B cell (primary cell): ENCODE measurements at regions not wholly inside any gene's neighbourhood (a gene's known extent, or its start where the extent isn't known, plus 50 kb on each side); places are given as distances from the start of the nearest gene placed in this dataset.

Source experiments
- ATAC-seq: fragments of 200-7000 bp; cut with Tn5 transposase; one replicate; pipeline ENCODE4 v1.10.0; 2021; ENCODE audit warnings: low read depth, mild to moderate bottlenecking, moderate number of reproducible peaks, moderate library complexity
- CTCF ChIA-PET: fragments of 350-600 bp; sonication (Branson Sonifier 250); formaldehyde crosslinking; loops from one replicate; lab custom pipeline; 2021; ENCODE audit warnings: antibody characterized with exemption, inconsistent platforms; lab: Charles Lee
- POLR2A ChIA-PET: fragments of 350-600 bp; sonication (Branson Sonifier 250); formaldehyde crosslinking; loops from one replicate; lab custom pipeline; 2021; ENCODE audit warnings: antibody characterized with exemption; lab: Charles Lee
- DNase-seq: peaks from one replicate; pipeline ENCODE4 v3.0.0; 2013
- H2AFZ ChIP-seq: 2 replicates; pipeline ENCODE4 v1.6.1; 2012; ENCODE audit warnings: mild to moderate bottlenecking, low read depth, low read length; ENCODE audit not compliant: insufficient read depth, poor library complexity, severe bottlenecking
- H3K27ac ChIP-seq, 2 donors: 1 replicate in 1 of 2; 2 replicates in 1 of 2; pipeline ENCODE4 v1.5.1; 2012 to 2013; ENCODE audit warnings: low read length in 2 of 2, mild to moderate bottlenecking in 2 of 2, moderate library complexity in 1 of 2
- H3K27me3 ChIP-seq, 4 experiments: fragments of 200-600 bp in 1 of 4; sonication (generic) in 1 of 4; replicated peaks in 1 of 4; 1 replicate in 2 of 4; 2 replicates in 2 of 4; pipeline versions ENCODE4 v1.6.1 to v1.7.0; 2013 to 2016; ENCODE audit warnings: low read length in 3 of 4, mild to moderate bottlenecking in 2 of 4, mixed read lengths in 1 of 4, moderate library complexity in 1 of 4; ENCODE audit not compliant: insufficient read depth in 4 of 4, control insufficient read depth in 3 of 4; ENCODE audit errors: control extremely low read depth in 1 of 4
- H3K36me3 ChIP-seq, 2 experiments: replicated peaks in 1 of 2; 1 replicate in 1 of 2; 2 replicates in 1 of 2; pipeline versions ENCODE4 v1.6.1 to v1.7.1; 2013; ENCODE audit warnings: low read length in 1 of 2; ENCODE audit not compliant: insufficient read depth in 2 of 2, control insufficient read depth in 1 of 2; ENCODE audit errors: control extremely low read depth in 1 of 2, extremely low read depth in 1 of 2
- H3K4me1 ChIP-seq, 2 donors: fragments of 200-600 bp in 1 of 2; sonication (generic) in 1 of 2; 1 replicate in 1 of 2; 2 replicates in 1 of 2; pipeline versions ENCODE4 v1.5.1 to v1.6.1; 2013 to 2017; ENCODE audit warnings: low read length in 2 of 2; ENCODE audit not compliant: control insufficient read depth in 2 of 2, insufficient read depth in 2 of 2
- H3K4me2 ChIP-seq: replicated peaks from 2 replicates; pipeline ENCODE3; 2012; ENCODE audit warnings: mild to moderate bottlenecking, low read depth, low read length; ENCODE audit not compliant: poor library complexity, severe bottlenecking
- H3K4me3 ChIP-seq, 5 experiments: fragments of 200-600 bp in 1 of 5; sonication (generic) in 1 of 5; 1 replicate in 3 of 5; 2 replicates in 2 of 5; pipeline versions ENCODE4 v1.5.1 to v1.7.0; 2011 to 2016; ENCODE audit warnings: low read length in 4 of 5, mild to moderate bottlenecking in 4 of 5, low read depth in 2 of 5, control low read depth in 1 of 5, moderate library complexity in 1 of 5; ENCODE audit not compliant: insufficient read depth in 1 of 5; ENCODE audit errors: control extremely low read depth in 1 of 5, extremely low read depth in 1 of 5
- H3K79me2 ChIP-seq: fragments of 200-600 bp; sonication (generic); one replicate; pipeline ENCODE4 v1.6.0; 2016; ENCODE audit warnings: low read length; ENCODE audit not compliant: control insufficient read depth, insufficient read depth
- H3K9ac ChIP-seq: fragments of 200-600 bp; sonication (generic); 2 replicates; pipeline ENCODE4 v1.6.1; 2017; ENCODE audit warnings: mild to moderate bottlenecking, low read length, moderate library complexity
- H3K9me3 ChIP-seq, 3 donors: one replicate each; pipeline versions ENCODE4 v1.6.1 to v1.7.1; 2013; ENCODE audit warnings: low read length in 2 of 3; ENCODE audit not compliant: control insufficient read depth in 2 of 3, insufficient read depth in 1 of 3; ENCODE audit errors: control extremely low read depth in 1 of 3
- H4K20me1 ChIP-seq: 2 replicates; pipeline ENCODE4 v1.6.0; 2012; ENCODE audit warnings: mild to moderate bottlenecking, low read length; ENCODE audit not compliant: insufficient read depth, control insufficient read depth, poor library complexity, severe bottlenecking
- H3K27ac Mint-ChIP-seq: one replicate; pipeline ENCODE4 v1.8.0; 2021; ENCODE audit warnings: mixed read lengths
- H3K27me3 Mint-ChIP-seq: one replicate; pipeline ENCODE4 v1.8.0; 2021; ENCODE audit warnings: mixed read lengths
- H3K4me1 Mint-ChIP-seq: one replicate; pipeline ENCODE4 v1.8.0; 2021; ENCODE audit warnings: mixed read lengths
- H3K4me3 Mint-ChIP-seq: one replicate; pipeline ENCODE4 v1.8.0; 2021; ENCODE audit warnings: mixed read lengths
- H3K9me3 Mint-ChIP-seq: one replicate; pipeline ENCODE4 v1.8.0; 2022; ENCODE audit warnings: mixed read lengths; ENCODE audit not compliant: insufficient read depth
- EZH2 ChIP-seq: IDR thresholded peaks from 2 replicates; pipeline ENCODE4 v1.6.1; 2012; ENCODE audit warnings: borderline replicate concordance, low read depth, mild to moderate bottlenecking, moderate library complexity, low read length; ENCODE audit not compliant: insufficient read depth, poor library complexity, severe bottlenecking
- WGBS: methylation state at CpG from one replicate; pipeline ENCODE4 v1.1.5; 2013; ENCODE audit warnings: missing lambda C conversion rate; ENCODE audit not compliant: insufficient coverage; 5-methylcytosine and 5-hydroxymethylcytosine counted together
- intact Hi-C: fragments of 100-400 bp; cut with micrococcal nuclease; formaldehyde crosslinking; loops from one replicate; pipeline ENCODE4 v1.10.0; 2022
- TF ChIP-seq, protein P1 (sequence below): fragments of 200-600 bp; IDR thresholded peaks from one replicate; pipeline ENCODE4 v1.8.0; 2022; ENCODE audit warnings: antibody characterized with exemption, mild to moderate bottlenecking

DNA sequence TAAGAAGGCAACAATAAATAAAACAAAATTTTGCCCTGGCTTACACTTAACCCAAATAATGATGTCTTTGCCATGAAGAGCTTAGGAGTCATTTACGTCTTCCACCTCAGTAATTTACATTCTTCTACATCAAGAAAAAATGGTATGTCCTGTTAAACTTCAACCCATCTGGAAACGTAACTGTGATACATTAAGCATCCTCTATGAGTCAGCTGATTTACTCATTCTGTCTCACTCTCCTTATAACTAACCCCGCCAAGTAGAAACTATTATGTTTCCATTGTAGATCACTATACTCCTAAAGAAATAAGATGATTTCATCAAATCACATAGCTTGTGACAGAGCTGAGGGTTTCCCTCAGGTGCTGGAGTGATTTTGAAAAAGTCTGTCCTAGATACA is 330.7 kb downstream of the CDC14C start:
- 100% methylated on average over 1 of the region's 3 CpGs for WGBS
- POLR2A ChIA-PET: no interaction called here
- ATAC-seq: no peak

DNA sequence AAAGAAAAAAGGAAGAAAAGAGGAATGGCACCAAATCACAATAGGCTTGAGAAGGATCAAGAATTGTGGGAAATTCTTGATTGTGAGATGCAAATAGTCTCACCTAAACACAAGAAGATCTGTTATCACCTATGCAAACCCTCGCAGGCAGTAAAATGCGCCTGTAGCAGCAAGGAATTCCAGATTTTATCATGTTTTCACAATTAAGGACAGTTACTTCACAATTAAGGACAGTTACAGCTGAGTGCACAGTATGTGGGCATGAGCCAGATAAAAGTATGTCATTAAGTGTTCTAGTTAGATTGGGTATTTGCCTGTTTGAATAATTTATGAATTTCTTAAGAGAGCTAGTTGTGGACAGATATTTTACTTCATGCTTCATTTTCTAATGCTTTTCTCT is 336.2 kb downstream of the CDC14C start:
- CTCF ChIA-PET: no interaction called here
- POLR2A ChIA-PET: no interaction called here
- H2AFZ ChIP-seq: no peak overlapping the region

More for the DNA sequence above, 330.7 kb downstream of the CDC14C start:
- intact Hi-C loops: no loop called here
- Histone ChIP-seq H2AFZ (no peak overlapping the region), H3K9me3 (peaks cover 0 to under 1% (median 0%) of the 10 kb centered on the region in 3 donors), H3K4me3 (no peak overlapping the region), H3K4me1 (no peaks in the 10 kb centered on the region), H3K36me3 (no peaks in the 10 kb centered on the region), H3K9ac (no peak overlapping the region), H3K27ac (no peak overlapping the region), H3K4me2 (no peak overlapping the region), H3K79me2 (no peaks in the 10 kb centered on the region), H3K27me3 (no peaks in the 10 kb centered on the region), H4K20me1 (no peaks in the 10 kb centered on the region)
- no peak for DNase-seq
- CTCF ChIA-PET: no interaction called here
- no peaks in the 10 kb centered on the region for H3K27me3 Mint-ChIP-seq
- H3K4me1 Mint-ChIP-seq: no peaks in the 10 kb centered on the region
- no peak overlapping the region for H3K4me3 Mint-ChIP-seq
- TF ChIP-seq, protein P1, sequence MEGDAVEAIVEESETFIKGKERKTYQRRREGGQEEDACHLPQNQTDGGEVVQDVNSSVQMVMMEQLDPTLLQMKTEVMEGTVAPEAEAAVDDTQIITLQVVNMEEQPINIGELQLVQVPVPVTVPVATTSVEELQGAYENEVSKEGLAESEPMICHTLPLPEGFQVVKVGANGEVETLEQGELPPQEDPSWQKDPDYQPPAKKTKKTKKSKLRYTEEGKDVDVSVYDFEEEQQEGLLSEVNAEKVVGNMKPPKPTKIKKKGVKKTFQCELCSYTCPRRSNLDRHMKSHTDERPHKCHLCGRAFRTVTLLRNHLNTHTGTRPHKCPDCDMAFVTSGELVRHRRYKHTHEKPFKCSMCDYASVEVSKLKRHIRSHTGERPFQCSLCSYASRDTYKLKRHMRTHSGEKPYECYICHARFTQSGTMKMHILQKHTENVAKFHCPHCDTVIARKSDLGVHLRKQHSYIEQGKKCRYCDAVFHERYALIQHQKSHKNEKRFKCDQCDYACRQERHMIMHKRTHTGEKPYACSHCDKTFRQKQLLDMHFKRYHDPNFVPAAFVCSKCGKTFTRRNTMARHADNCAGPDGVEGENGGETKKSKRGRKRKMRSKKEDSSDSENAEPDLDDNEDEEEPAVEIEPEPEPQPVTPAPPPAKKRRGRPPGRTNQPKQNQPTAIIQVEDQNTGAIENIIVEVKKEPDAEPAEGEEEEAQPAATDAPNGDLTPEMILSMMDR: no peak
- no peak for TF ChIP-seq EZH2
- peaks cover 2% of the 10 kb centered on the region for H3K9me3 Mint-ChIP-seq
- H3K27ac Mint-ChIP-seq: no peak overlapping the region

More for the DNA sequence above, 336.2 kb downstream of the CDC14C start:
- Mint-ChIP-seq H3K27ac (no peak overlapping the region), H3K9me3 (peaks cover 2% of the 10 kb centered on the region), H3K4me3 (no peak overlapping the region), H3K27me3 (no peaks in the 10 kb centered on the region), H3K4me1 (no peaks in the 10 kb centered on the region)
- peaks cover 0 to 14% (median 0%) of the 10 kb centered on the region in 3 donors for H3K9me3 ChIP-seq
- H3K27me3 ChIP-seq: no peaks in the 10 kb centered on the region
- no peaks in the 10 kb centered on the region for H3K36me3 ChIP-seq
- intact Hi-C loops: no loop called here
- TF ChIP-seq, protein P1: no peak
- no peak for TF ChIP-seq EZH2
- no peak overlapping the region for H3K4me3 ChIP-seq
- WGBS: no CpG with 5 or more reads among the region's 2 CpGs
- no peaks in the 10 kb centered on the region for H3K4me1 ChIP-seq
- H3K4me2 ChIP-seq: no peak overlapping the region
- H3K9ac ChIP-seq: no peak overlapping the region
- H4K20me1 ChIP-seq: no peaks in the 10 kb centered on the region
- no peaks in the 10 kb centered on the region for H3K79me2 ChIP-seq
- H3K27ac ChIP-seq: no peak overlapping the region
- ATAC-seq: no peak
- no peak for DNase-seq
